Activated naive CD8-positive, alpha-beta T cell treated with anti-CD3 and anti-CD28 coated beads, Interleukin-2, amount 50 U/mL, for 24 hours (primary cell): ENCODE measurements at regions not wholly inside any gene's neighbourhood (a gene's known extent, or its start where the extent isn't known, plus 50 kb on each side); places are given as distances from the start of the nearest gene placed in this dataset.
"Not testable (repeated sequence)": the region's sequence is repeated elsewhere in the genome, so short reads cannot be mapped to it uniquely, and the experiment has no call there.

Source experiments
- ATAC-seq: fragments of 150-1000 bp; cut with Tn5 transposase; one replicate; pipeline ENCODE4 v1.10.0; 2021
- DNase-seq: peaks from one replicate; pipeline ENCODE4 v3.0.0; 2021
- H3K27ac Mint-ChIP-seq: one replicate; pipeline ENCODE4 v1.8.0; 2021; ENCODE audit warnings: mild to moderate bottlenecking, mixed read lengths
- H3K27me3 Mint-ChIP-seq: one replicate; pipeline ENCODE4 v1.8.0; 2021; ENCODE audit warnings: mixed read lengths
- H3K36me3 Mint-ChIP-seq: one replicate; pipeline ENCODE4 v1.8.0; 2021; ENCODE audit warnings: low read depth, mixed read lengths
- H3K4me1 Mint-ChIP-seq: one replicate; pipeline ENCODE4 v1.8.0; 2021; ENCODE audit warnings: mixed read lengths
- H3K4me3 Mint-ChIP-seq: one replicate; pipeline ENCODE4 v1.8.0; 2021; ENCODE audit warnings: mild to moderate bottlenecking, moderate library complexity, mixed read lengths
- H3K9me3 Mint-ChIP-seq: one replicate; pipeline ENCODE4 v1.8.0; 2021; ENCODE audit warnings: mixed read lengths

GRCh38 chr16:88331989-88332920, 50.5 kb upstream of the ZNF469 start:
- no peak overlapping the region for H3K4me3 Mint-ChIP-seq
- H3K27me3 Mint-ChIP-seq, result peaks cover 10% of the 10 kb centered on the region
- DNase-seq, result no peak
- H3K27ac Mint-ChIP-seq, result no peak overlapping the region
- H3K4me1 Mint-ChIP-seq, result peaks cover 6% of the 10 kb centered on the region
- H3K36me3 Mint-ChIP-seq, result no peaks in the 10 kb centered on the region
- peaks cover 5% of the 10 kb centered on the region for H3K9me3 Mint-ChIP-seq
- no peak for ATAC-seq

GRCh38 chr16:88332921-88333825, 49.6 kb upstream of the ZNF469 start:
- peak; percentile 7 for DNase-seq
- H3K27ac Mint-ChIP-seq, ATAC-seq: not testable (repeated sequence)

More at GRCh38 chr16:88332921-88333825, 49.6 kb upstream of the ZNF469 start:
- not testable (repeated sequence) for H3K9me3 Mint-ChIP-seq, H3K27me3 Mint-ChIP-seq, H3K36me3 Mint-ChIP-seq, H3K4me3 Mint-ChIP-seq, H3K4me1 Mint-ChIP-seq
